A549 (cell line): ENCODE measurements at regions not wholly inside any gene's neighbourhood (a gene's known extent, or its start where the extent isn't known, plus 50 kb on each side); places are given as distances from the start of the nearest gene placed in this dataset.

Source experiments
- JUN ChIP-seq, 2 experiments: fragments of >200 bp; sonication (Bioruptor Twin); formaldehyde crosslinking; IDR thresholded peaks; 2 replicates in 1 of 2; 3 replicates in 1 of 2; pipeline ENCODE4 v1.6.1; 2016 to 2017
- POLR2A ChIP-seq: IDR thresholded peaks from 2 replicates; pipeline ENCODE4 v1.6.1; 2012; ENCODE audit warnings: mild to moderate bottlenecking, low read length
- RAD21 ChIP-seq, 2 experiments: fragments of >200 bp in 1 of 2; sonication (Bioruptor Twin) in 1 of 2; formaldehyde crosslinking in 1 of 2; IDR thresholded peaks in 1 of 2; conservative IDR thresholded peaks in 1 of 2; 2 replicates in 1 of 2; 3 replicates in 1 of 2; pipeline ENCODE4 v1.6.1; 2012 to 2018; ENCODE audit warnings: inconsistent platforms in 1 of 2
- RARB ChIP-seq: fragments of 250-450 bp; sonication (Bioruptor Pico); IDR thresholded peaks from 2 replicates; pipeline ENCODE4 v1.8.0; 2021; ENCODE audit warnings: mild to moderate bottlenecking, moderate library complexity
- TP53 ChIP-seq: fragments of 250-450 bp; sonication (Bioruptor Pico); IDR thresholded peaks from 2 replicates; pipeline ENCODE4 v1.5.0; 2021; ENCODE audit warnings: mild to moderate bottlenecking, moderate library complexity
- TF ChIP-seq, protein P1 (sequence below): fragments of 450-650 bp; IDR thresholded peaks from 2 replicates; pipeline ENCODE4 v1.6.1; 2014; ENCODE audit warnings: antibody characterized with exemption
- TF ChIP-seq, protein P2 (sequence below): fragments of >200 bp; sonication (Bioruptor Twin); formaldehyde crosslinking; IDR thresholded peaks from 3 replicates; pipeline ENCODE4 v1.5.1; 2016
- TF ChIP-seq, protein P3 (sequence below): fragments of 150-350 bp; IDR thresholded peaks from 2 replicates; pipeline ENCODE4 v1.6.1; 2014; ENCODE audit warnings: low read depth, mild to moderate bottlenecking, low read length
- TF ChIP-seq, protein P4 (sequence below): IDR thresholded peaks from 2 replicates; pipeline ENCODE4 v1.6.1; 2012; ENCODE audit warnings: low read depth, borderline replicate concordance
- TF ChIP-seq, protein P5 (sequence below): fragments of >200 bp; sonication (Bioruptor Twin); formaldehyde crosslinking; IDR thresholded peaks from 3 replicates; pipeline ENCODE4 v1.6.1; 2016

DNA sequence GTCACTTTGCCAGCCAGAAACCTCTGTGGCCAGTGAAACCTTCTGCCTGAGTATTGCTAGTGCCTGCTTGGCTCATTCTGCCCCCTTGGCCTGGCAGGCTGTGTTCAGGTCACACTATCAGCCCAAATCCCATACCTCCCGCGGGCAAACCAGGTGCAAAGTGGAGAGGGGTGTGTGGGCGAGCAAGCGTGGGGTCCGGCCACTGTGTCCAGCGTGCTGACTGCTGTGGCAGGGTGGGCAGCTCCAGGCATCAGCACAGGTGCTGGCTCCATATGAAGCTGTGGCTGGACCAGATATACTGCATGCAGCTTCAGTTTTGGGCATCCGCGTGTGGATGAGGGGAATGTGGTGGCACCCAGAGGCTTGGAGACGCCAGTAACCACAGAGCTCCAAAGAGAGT, 576.5 kb upstream of the EDIL3 start:
- TF ChIP-seq, protein P1, sequence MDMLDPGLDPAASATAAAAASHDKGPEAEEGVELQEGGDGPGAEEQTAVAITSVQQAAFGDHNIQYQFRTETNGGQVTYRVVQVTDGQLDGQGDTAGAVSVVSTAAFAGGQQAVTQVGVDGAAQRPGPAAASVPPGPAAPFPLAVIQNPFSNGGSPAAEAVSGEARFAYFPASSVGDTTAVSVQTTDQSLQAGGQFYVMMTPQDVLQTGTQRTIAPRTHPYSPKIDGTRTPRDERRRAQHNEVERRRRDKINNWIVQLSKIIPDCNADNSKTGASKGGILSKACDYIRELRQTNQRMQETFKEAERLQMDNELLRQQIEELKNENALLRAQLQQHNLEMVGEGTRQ, result no peak
- TF ChIP-seq, protein P2, sequence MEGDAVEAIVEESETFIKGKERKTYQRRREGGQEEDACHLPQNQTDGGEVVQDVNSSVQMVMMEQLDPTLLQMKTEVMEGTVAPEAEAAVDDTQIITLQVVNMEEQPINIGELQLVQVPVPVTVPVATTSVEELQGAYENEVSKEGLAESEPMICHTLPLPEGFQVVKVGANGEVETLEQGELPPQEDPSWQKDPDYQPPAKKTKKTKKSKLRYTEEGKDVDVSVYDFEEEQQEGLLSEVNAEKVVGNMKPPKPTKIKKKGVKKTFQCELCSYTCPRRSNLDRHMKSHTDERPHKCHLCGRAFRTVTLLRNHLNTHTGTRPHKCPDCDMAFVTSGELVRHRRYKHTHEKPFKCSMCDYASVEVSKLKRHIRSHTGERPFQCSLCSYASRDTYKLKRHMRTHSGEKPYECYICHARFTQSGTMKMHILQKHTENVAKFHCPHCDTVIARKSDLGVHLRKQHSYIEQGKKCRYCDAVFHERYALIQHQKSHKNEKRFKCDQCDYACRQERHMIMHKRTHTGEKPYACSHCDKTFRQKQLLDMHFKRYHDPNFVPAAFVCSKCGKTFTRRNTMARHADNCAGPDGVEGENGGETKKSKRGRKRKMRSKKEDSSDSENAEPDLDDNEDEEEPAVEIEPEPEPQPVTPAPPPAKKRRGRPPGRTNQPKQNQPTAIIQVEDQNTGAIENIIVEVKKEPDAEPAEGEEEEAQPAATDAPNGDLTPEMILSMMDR, result no peak
- TF ChIP-seq, protein P3, sequence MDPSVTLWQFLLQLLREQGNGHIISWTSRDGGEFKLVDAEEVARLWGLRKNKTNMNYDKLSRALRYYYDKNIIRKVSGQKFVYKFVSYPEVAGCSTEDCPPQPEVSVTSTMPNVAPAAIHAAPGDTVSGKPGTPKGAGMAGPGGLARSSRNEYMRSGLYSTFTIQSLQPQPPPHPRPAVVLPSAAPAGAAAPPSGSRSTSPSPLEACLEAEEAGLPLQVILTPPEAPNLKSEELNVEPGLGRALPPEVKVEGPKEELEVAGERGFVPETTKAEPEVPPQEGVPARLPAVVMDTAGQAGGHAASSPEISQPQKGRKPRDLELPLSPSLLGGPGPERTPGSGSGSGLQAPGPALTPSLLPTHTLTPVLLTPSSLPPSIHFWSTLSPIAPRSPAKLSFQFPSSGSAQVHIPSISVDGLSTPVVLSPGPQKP, result no peak
- TF ChIP-seq POLR2A, result no peak
- TF ChIP-seq, protein P4, sequence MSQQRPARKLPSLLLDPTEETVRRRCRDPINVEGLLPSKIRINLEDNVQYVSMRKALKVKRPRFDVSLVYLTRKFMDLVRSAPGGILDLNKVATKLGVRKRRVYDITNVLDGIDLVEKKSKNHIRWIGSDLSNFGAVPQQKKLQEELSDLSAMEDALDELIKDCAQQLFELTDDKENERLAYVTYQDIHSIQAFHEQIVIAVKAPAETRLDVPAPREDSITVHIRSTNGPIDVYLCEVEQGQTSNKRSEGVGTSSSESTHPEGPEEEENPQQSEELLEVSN, result no peak
- no peak for TF ChIP-seq TP53
- TF ChIP-seq RARB, result no peak
- TF ChIP-seq JUN (IDR thresholded peaks at IDR 0.05), result no peak
- TF ChIP-seq, protein P5, sequence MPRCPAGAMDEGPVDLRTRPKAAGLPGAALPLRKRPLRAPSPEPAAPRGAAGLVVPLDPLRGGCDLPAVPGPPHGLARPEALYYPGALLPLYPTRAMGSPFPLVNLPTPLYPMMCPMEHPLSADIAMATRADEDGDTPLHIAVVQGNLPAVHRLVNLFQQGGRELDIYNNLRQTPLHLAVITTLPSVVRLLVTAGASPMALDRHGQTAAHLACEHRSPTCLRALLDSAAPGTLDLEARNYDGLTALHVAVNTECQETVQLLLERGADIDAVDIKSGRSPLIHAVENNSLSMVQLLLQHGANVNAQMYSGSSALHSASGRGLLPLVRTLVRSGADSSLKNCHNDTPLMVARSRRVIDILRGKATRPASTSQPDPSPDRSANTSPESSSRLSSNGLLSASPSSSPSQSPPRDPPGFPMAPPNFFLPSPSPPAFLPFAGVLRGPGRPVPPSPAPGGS, result no peak
- no peak for TF ChIP-seq RAD21 (conservative IDR thresholded peaks at IDR 0.05 in 1 of 2, IDR thresholded peaks at IDR 0.05 in 1 of 2)
